Naive thymus-derived CD8-positive, alpha-beta T cell (primary cell): ENCODE measurements at regions not wholly inside any gene's neighbourhood (a gene's known extent, or its start where the extent isn't known, plus 50 kb on each side); places are given as distances from the start of the nearest gene placed in this dataset.
"Not testable (repeated sequence)": the region's sequence is repeated elsewhere in the genome, so short reads cannot be mapped to it uniquely, and the experiment has no call there.

Experiments used
- ATAC-seq, 2 donors: fragments of 150-1000 bp; cut with Tn5 transposase in 1 of 2; sonication (Bioruptor Pico), chemical (Tn5 transposase) in 1 of 2; 1 replicate in 1 of 2; 2 replicates in 1 of 2; pipeline ENCODE4 v1.10.0; 2021; ENCODE audit warnings: mild to moderate bottlenecking in 2 of 2, moderate library complexity in 2 of 2
- POLR2A ChIA-PET: fragments of 350-600 bp; sonication (Branson Sonifier 250); formaldehyde crosslinking; loops from one replicate; lab custom pipeline; 2021; ENCODE audit warnings: antibody characterized with exemption; lab: Charles Lee
- DNase-seq, 10 donors: peaks; one replicate each; pipeline versions ENCODE4 v3.0.0 to v3.0.0-alpha.2; 2020 to 2022
- H3K27ac Mint-ChIP-seq, 10 donors: one replicate each; pipeline ENCODE4 v1.8.0; 2020 to 2022; ENCODE audit warnings: mild to moderate bottlenecking in 10 of 10, mixed read lengths in 10 of 10, moderate library complexity in 4 of 10, inconsistent platforms in 1 of 10
- H3K27me3 Mint-ChIP-seq, 5 donors: one replicate each; pipeline ENCODE4 v1.8.0; 2021 to 2022; ENCODE audit warnings: mixed read lengths in 5 of 5
- H3K36me3 Mint-ChIP-seq, 3 donors: one replicate each; pipeline ENCODE4 v1.8.0; 2020 to 2022; ENCODE audit warnings: mixed read lengths in 3 of 3, mild to moderate bottlenecking in 2 of 3, inconsistent platforms in 1 of 3
- H3K4me1 Mint-ChIP-seq, 4 donors: one replicate each; pipeline ENCODE4 v1.8.0; 2021 to 2022; ENCODE audit warnings: mixed read lengths in 4 of 4
- H3K4me3 Mint-ChIP-seq, 10 donors: one replicate each; pipeline ENCODE4 v1.8.0; 2020 to 2022; ENCODE audit warnings: mild to moderate bottlenecking in 10 of 10, mixed read lengths in 10 of 10, moderate library complexity in 6 of 10, inconsistent platforms in 1 of 10
- H3K9me3 Mint-ChIP-seq, 9 donors: one replicate each; pipeline ENCODE4 v1.8.0; 2020 to 2022; ENCODE audit warnings: mixed read lengths in 9 of 9, mild to moderate bottlenecking in 3 of 9, inconsistent platforms in 1 of 9, moderate library complexity in 1 of 9

GRCh38 chr3:81195478-81195877, 566.0 kb downstream of the GBE1 start:
- Mint-ChIP-seq H3K9me3 (peaks cover 0 to 18% (median 0%) of the 10 kb centered on the region in 9 donors), H3K4me1 (no peaks in the 10 kb centered on the region), H3K36me3 (no peaks in the 10 kb centered on the region), H3K27me3 (no peaks in the 10 kb centered on the region), H3K27ac (no peak overlapping the region), H3K4me3 (no peak overlapping the region)
- DNase-seq (no peak), ATAC-seq (no peak)
- POLR2A ChIA-PET, result no interaction called here

GRCh38 chr3:81186412-81186811, 575.0 kb downstream of the GBE1 start:
- POLR2A ChIA-PET, result no interaction called here
- H3K4me1 Mint-ChIP-seq, result no peaks in the 10 kb centered on the region
- H3K27ac Mint-ChIP-seq, result no peak overlapping the region
- H3K9me3 Mint-ChIP-seq, result peaks cover 0 to 37% (median 9%) of the 10 kb centered on the region in 9 donors
- DNase-seq, result no peak
- ATAC-seq, result no peak
- H3K27me3 Mint-ChIP-seq, result no peaks in the 10 kb centered on the region
- H3K36me3 Mint-ChIP-seq, result no peaks in the 10 kb centered on the region
- H3K4me3 Mint-ChIP-seq, result no peak overlapping the region

GRCh38 chr3:81182086-81182875, 579.2 kb downstream of the GBE1 start:
- ATAC-seq, H3K27ac Mint-ChIP-seq, H3K27me3 Mint-ChIP-seq, POLR2A ChIA-PET, H3K4me3 Mint-ChIP-seq, DNase-seq, H3K4me1 Mint-ChIP-seq, H3K36me3 Mint-ChIP-seq: not testable (repeated sequence)
- H3K9me3 Mint-ChIP-seq, result peaks cover 0 to 26% (median 10%) of the 10 kb centered on the region in 9 donors

GRCh38 chr3:81173514-81173913, 587.9 kb downstream of the GBE1 start:
- Mint-ChIP-seq H3K36me3 (no peaks in the 10 kb centered on the region), H3K4me1 (no peaks in the 10 kb centered on the region), H3K9me3 (peaks cover 0 to 8% (median 3%) of the 10 kb centered on the region in 9 donors), H3K27ac (no peak overlapping the region), H3K27me3 (no peaks in the 10 kb centered on the region), H3K4me3 (no peak overlapping the region)
- DNase-seq, result no peak
- no peak for ATAC-seq
- POLR2A ChIA-PET, result no interaction called here

GRCh38 chr3:81170298-81170697, 591.1 kb downstream of the GBE1 start:
- peaks cover 0 to 17% (median 10%) of the 10 kb centered on the region in 9 donors for H3K9me3 Mint-ChIP-seq
- H3K27ac Mint-ChIP-seq, result no peak overlapping the region
- no peaks in the 10 kb centered on the region for H3K4me1 Mint-ChIP-seq
- POLR2A ChIA-PET, result no interaction called here
- no peak for ATAC-seq
- no peaks in the 10 kb centered on the region for H3K27me3 Mint-ChIP-seq
- DNase-seq, result no peak
- H3K4me3 Mint-ChIP-seq, result no peak overlapping the region
- H3K36me3 Mint-ChIP-seq, result no peaks in the 10 kb centered on the region

GRCh38 chr3:81164806-81165205, 596.6 kb downstream of the GBE1 start:
- no peaks in the 10 kb centered on the region for H3K4me1 Mint-ChIP-seq
- H3K9me3 Mint-ChIP-seq, result peaks cover 0 to 17% (median 8%) of the 10 kb centered on the region in 9 donors
- no peak for DNase-seq
- H3K36me3 Mint-ChIP-seq, result no peaks in the 10 kb centered on the region
- no peak for ATAC-seq
- no peaks in the 10 kb centered on the region for H3K27me3 Mint-ChIP-seq
- POLR2A ChIA-PET, result no interaction called here
- H3K27ac Mint-ChIP-seq, result no peak overlapping the region
- no peak overlapping the region for H3K4me3 Mint-ChIP-seq

GRCh38 chr3:81161851-81162250, 599.6 kb downstream of the GBE1 start:
- Mint-ChIP-seq H3K27ac (no peak overlapping the region), H3K4me3 (no peak overlapping the region), H3K36me3 (peaks cover 0 to under 1% (median 0%) of the 10 kb centered on the region in 3 donors), H3K9me3 (peaks cover 1 to 18% (median 10%) of the 10 kb centered on the region in 9 donors), H3K4me1 (no peaks in the 10 kb centered on the region), H3K27me3 (no peaks in the 10 kb centered on the region)
- ATAC-seq, result no peak
- no peak for DNase-seq
- POLR2A ChIA-PET, result no interaction called here

GRCh38 chr3:81161100-81161499, 600.3 kb downstream of the GBE1 start:
- Mint-ChIP-seq H3K9me3 (peaks cover 7 to 21% (median 12%) of the 10 kb centered on the region in 9 donors), H3K36me3 (peaks cover 0 to 4% (median 0%) of the 10 kb centered on the region in 3 donors), H3K4me1 (no peaks in the 10 kb centered on the region), H3K27ac (no peak overlapping the region), H3K27me3 (no peaks in the 10 kb centered on the region), H3K4me3 (no peak overlapping the region)
- POLR2A ChIA-PET, result no interaction called here
- DNase-seq, result no peak
- ATAC-seq, result no peak

GRCh38 chr3:81154611-81155143, 606.8 kb downstream of the GBE1 start:
- no peak for ATAC-seq
- Mint-ChIP-seq H3K27me3 (no peaks in the 10 kb centered on the region), H3K4me1 (no peaks in the 10 kb centered on the region), H3K36me3 (peaks cover 0 to 4% (median 0%) of the 10 kb centered on the region in 3 donors), H3K9me3 (peaks cover 8 to 46% (median 15%) of the 10 kb centered on the region in 9 donors), H3K4me3 (no peak overlapping the region), H3K27ac (no peak overlapping the region)
- POLR2A ChIA-PET, result no interaction called here
- no peak for DNase-seq

- Mint-ChIP-seq H3K4me3 (no peak overlapping the region), H3K27me3 (no peaks in the 10 kb centered on the region), H3K27ac (no peak overlapping the region), H3K9me3 (peaks cover 6 to 36% (median 14%) of the 10 kb centered on the region in 9 donors), H3K36me3 (peaks cover 0 to 4% (median 0%) of the 10 kb centered on the region in 3 donors), H3K4me1 (no peaks in the 10 kb centered on the region)
- ATAC-seq (no peak), DNase-seq (no peak)
- POLR2A ChIA-PET, result no interaction called here
Measured at GRCh38 chr3:81152156-81152555, 609.3 kb downstream of the GBE1 start.

GRCh38 chr3:81132995-81133394, 628.5 kb downstream of the GBE1 start:
- H3K9me3 Mint-ChIP-seq, result peaks cover 2 to 39% (median 11%) of the 10 kb centered on the region in 9 donors
- no peaks in the 10 kb centered on the region for H3K36me3 Mint-ChIP-seq
- no peaks in the 10 kb centered on the region for H3K4me1 Mint-ChIP-seq
- no peak overlapping the region for H3K27ac Mint-ChIP-seq
- POLR2A ChIA-PET, result no interaction called here
- no peak for ATAC-seq
- no peak for DNase-seq
- H3K4me3 Mint-ChIP-seq, result no peak overlapping the region
- no peaks in the 10 kb centered on the region for H3K27me3 Mint-ChIP-seq

GRCh38 chr3:81105789-81106488, 655.5 kb downstream of the GBE1 start:
- no peak for ATAC-seq
- Mint-ChIP-seq H3K4me1 (no peaks in the 10 kb centered on the region), H3K4me3 (no peak overlapping the region), H3K27ac (no peak overlapping the region), H3K9me3 (peaks cover 0 to 24% (median 8%) of the 10 kb centered on the region in 9 donors), H3K36me3 (no peaks in the 10 kb centered on the region), H3K27me3 (no peaks in the 10 kb centered on the region)
- no peak for DNase-seq
- POLR2A ChIA-PET, result no interaction called here

- H3K9me3 Mint-ChIP-seq, result peaks cover 0 to 23% (median 7%) of the 10 kb centered on the region in 9 donors
- H3K4me1 Mint-ChIP-seq, result no peaks in the 10 kb centered on the region
- no peak for ATAC-seq
- H3K27ac Mint-ChIP-seq, result no peak overlapping the region
- H3K27me3 Mint-ChIP-seq, result no peaks in the 10 kb centered on the region
- no peak overlapping the region for H3K4me3 Mint-ChIP-seq
- no peak for DNase-seq
- POLR2A ChIA-PET, result no interaction called here
- H3K36me3 Mint-ChIP-seq, result no peaks in the 10 kb centered on the region
Measured at GRCh38 chr3:81105206-81105605, 656.2 kb downstream of the GBE1 start.
